ENCODE measurements at regions not wholly inside any gene's neighbourhood (a gene's known extent, or its start where the extent isn't known, plus 50 kb on each side); places are given as distances from the start of the nearest gene placed in this dataset.

DNA sequence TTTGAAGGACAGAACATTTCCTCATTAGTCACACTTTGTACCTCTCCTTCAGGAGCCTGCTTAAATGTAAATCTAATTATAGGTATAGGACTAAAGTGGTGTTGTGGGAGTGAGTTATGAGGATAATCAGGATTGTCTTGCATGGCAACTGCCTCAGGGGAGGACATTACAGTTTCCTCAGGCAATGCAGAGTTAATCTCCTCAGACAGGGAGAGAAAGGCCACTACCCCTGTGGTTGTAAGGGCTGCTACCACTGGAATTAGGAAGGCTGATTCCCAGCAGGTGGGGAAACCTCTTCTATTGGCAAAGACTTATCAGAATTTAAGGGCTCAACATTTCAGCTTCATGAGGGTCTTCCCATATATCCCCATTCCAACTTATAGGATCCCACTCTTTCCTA is 286.8 kb upstream of the PBX1 start:
- H3K36me3 ChIP-seq (ENCODE audit: insufficient read depth, low read depth, low read length), result no peaks in the 10 kb centered on the region
- H3K9ac ChIP-seq (ENCODE audit: low read depth, low read length), result no peak overlapping the region
- no peak overlapping the region for H3K4me3 ChIP-seq (ENCODE audit: low read length)

DNA sequence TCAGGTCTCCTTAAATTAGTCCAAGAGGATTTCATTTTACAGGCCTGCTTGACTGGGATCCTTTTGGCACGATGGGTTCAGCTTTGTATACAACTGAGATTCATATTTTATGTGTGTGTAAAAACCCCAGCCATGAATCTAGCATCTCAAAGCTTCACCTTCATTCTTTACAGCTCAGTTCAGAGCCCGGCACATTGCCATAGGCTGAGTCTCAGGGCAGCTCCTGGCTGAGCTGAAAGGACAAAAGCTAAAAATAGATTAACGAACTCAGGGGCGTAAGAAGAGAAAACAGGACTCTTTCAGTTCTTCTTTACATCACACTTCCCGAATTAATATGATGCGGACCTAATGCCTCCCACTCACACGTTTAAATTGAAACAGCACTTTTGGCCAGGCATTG is 262.8 kb upstream of the PBX1 start:
- H3K9ac ChIP-seq (ENCODE audit: low read depth, low read length), result no peak overlapping the region
- no peak overlapping the region for H3K4me3 ChIP-seq (ENCODE audit: low read length)
- 0 out of 2 replicates have a peak, but pooled peaks cover 3% of the 10 kb centered on the region for H3K4me1 ChIP-seq (ENCODE audit: insufficient read depth, low read length)
- no peaks in the 10 kb centered on the region for H3K36me3 ChIP-seq (ENCODE audit: insufficient read depth, low read depth, low read length)
- H3K9me3 ChIP-seq (ENCODE audit: insufficient read depth, low read depth, low read length), result no peaks in the 10 kb centered on the region
- H3K27me3 ChIP-seq (ENCODE audit: insufficient read depth, low read length), result peaks cover 56% of the 10 kb centered on the region
- H3K27ac ChIP-seq (ENCODE audit: low read length), result no peak overlapping the region

More for the DNA sequence above, 286.8 kb upstream of the PBX1 start:
- no peaks in the 10 kb centered on the region for H3K4me1 ChIP-seq (ENCODE audit: insufficient read depth, low read length)
- H3K27ac ChIP-seq (ENCODE audit: low read length), result no peak overlapping the region
- no peaks in the 10 kb centered on the region for H3K27me3 ChIP-seq (ENCODE audit: insufficient read depth, low read length)
- H3K9me3 ChIP-seq (ENCODE audit: insufficient read depth, low read depth, low read length), result peaks cover 5% of the 10 kb centered on the region; the same call in 1 of the 2 replicates

DNA sequence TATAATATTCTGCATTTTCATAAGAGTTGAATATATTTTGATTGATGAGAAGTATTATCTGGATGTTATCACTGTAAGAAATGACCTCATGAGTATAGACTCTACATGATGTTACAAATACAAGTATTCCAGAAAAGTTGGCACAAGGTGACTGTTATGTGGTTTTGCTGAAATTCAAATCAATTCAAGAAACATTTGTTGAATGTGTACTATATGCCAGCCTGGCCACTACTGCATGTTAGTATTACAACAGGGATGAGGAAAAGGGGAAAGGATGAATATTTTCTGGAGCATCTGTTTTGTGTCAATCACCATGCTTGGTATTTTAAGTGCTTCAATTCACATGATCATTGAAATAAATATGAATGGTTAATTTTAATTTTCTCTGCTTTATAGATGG is 250.9 kb upstream of the PBX1 start:
- no peak overlapping the region for H3K4me3 ChIP-seq (ENCODE audit: low read length)
- no peak overlapping the region for H3K9ac ChIP-seq (ENCODE audit: low read depth, low read length)
- no peak overlapping the region for H3K27ac ChIP-seq (ENCODE audit: low read length)

DNA sequence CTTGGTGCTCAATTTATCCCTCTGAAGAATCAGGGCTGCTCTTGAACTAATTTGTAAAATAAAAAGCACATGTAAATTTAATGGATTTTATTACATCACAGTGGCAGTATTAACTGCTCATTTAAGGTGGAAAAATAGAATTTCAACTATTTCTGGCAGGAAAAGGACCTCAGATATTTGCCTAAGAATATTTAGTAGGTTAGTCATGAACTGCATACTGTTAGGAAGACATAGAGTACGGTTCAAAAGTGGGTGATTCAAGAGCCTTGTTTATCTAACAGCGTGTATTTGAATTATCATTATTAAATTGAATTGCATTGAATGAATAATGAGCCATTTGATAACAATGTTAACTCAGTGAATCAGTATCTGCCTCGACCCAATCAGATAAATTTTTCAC is 248.8 kb upstream of the PBX1 start:
- Histone ChIP-seq H3K9ac (ENCODE audit: low read depth, low read length) (no peak overlapping the region), H3K4me3 (ENCODE audit: low read length) (no peak overlapping the region), H3K9me3 (ENCODE audit: insufficient read depth, low read depth, low read length) (no peaks in the 10 kb centered on the region), H3K36me3 (ENCODE audit: insufficient read depth, low read depth, low read length) (no peaks in the 10 kb centered on the region), H3K27ac (ENCODE audit: low read length) (no peak overlapping the region), H3K27me3 (ENCODE audit: insufficient read depth, low read length) (no peaks in the 10 kb centered on the region), H3K4me1 (ENCODE audit: insufficient read depth, low read length) (peaks cover 17% of the 10 kb centered on the region; the same call in 1 of the 2 replicates)

More for the DNA sequence above, 250.9 kb upstream of the PBX1 start:
- peaks cover 17% of the 10 kb centered on the region; the same call in 1 of the 2 replicates for H3K4me1 ChIP-seq (ENCODE audit: insufficient read depth, low read length)
- H3K36me3 ChIP-seq (ENCODE audit: insufficient read depth, low read depth, low read length), result no peaks in the 10 kb centered on the region
- H3K27me3 ChIP-seq (ENCODE audit: insufficient read depth, low read length), result no peaks in the 10 kb centered on the region
- no peaks in the 10 kb centered on the region for H3K9me3 ChIP-seq (ENCODE audit: insufficient read depth, low read depth, low read length)

- H3K9ac ChIP-seq (ENCODE audit: low read depth, low read length), result no peak overlapping the region
- no peaks in the 10 kb centered on the region for H3K36me3 ChIP-seq (ENCODE audit: insufficient read depth, low read depth, low read length)
- H3K27ac ChIP-seq (ENCODE audit: low read length), result no peak overlapping the region
- H3K4me3 ChIP-seq (ENCODE audit: low read length), result no peak overlapping the region
- peaks cover 17% of the 10 kb centered on the region; the same call in 1 of the 2 replicates for H3K4me1 ChIP-seq (ENCODE audit: insufficient read depth, low read length)
- H3K9me3 ChIP-seq (ENCODE audit: insufficient read depth, low read depth, low read length), result no peaks in the 10 kb centered on the region
- H3K27me3 ChIP-seq (ENCODE audit: insufficient read depth, low read length), result no peaks in the 10 kb centered on the region
These were observed 247.6 kb upstream of the PBX1 start for GRCh38 chr1:164311377-164311776.

GRCh38 chr1:164320790-164321731 is 237.9 kb upstream of the PBX1 start:
- Histone ChIP-seq H3K27ac (ENCODE audit: low read length) (no peak overlapping the region), H3K4me1 (ENCODE audit: insufficient read depth, low read length) (no peaks in the 10 kb centered on the region), H3K27me3 (ENCODE audit: insufficient read depth, low read length) (peaks cover 42% of the 10 kb centered on the region), H3K9me3 (ENCODE audit: insufficient read depth, low read depth, low read length) (no peaks in the 10 kb centered on the region), H3K36me3 (ENCODE audit: insufficient read depth, low read depth, low read length) (no peaks in the 10 kb centered on the region), H3K4me3 (ENCODE audit: low read length) (peak overlapping the region; percentile 69; the same call in 1 of the 2 replicates), H3K9ac (ENCODE audit: low read depth, low read length) (no peak overlapping the region)

- H3K9ac ChIP-seq (ENCODE audit: low read depth, low read length), result no peak overlapping the region
- no peaks in the 10 kb centered on the region for H3K4me1 ChIP-seq (ENCODE audit: insufficient read depth, low read length)
- no peaks in the 10 kb centered on the region for H3K36me3 ChIP-seq (ENCODE audit: insufficient read depth, low read depth, low read length)
- H3K27me3 ChIP-seq (ENCODE audit: insufficient read depth, low read length), result peaks cover 27% of the 10 kb centered on the region
- H3K9me3 ChIP-seq (ENCODE audit: insufficient read depth, low read depth, low read length), result peaks cover 8% of the 10 kb centered on the region; the same call in 1 of the 2 replicates
- H3K27ac ChIP-seq (ENCODE audit: low read length), result no peak overlapping the region
- H3K4me3 ChIP-seq (ENCODE audit: low read length), result no peak overlapping the region
These were observed 233.2 kb upstream of the PBX1 start for GRCh38 chr1:164325786-164326185.

DNA sequence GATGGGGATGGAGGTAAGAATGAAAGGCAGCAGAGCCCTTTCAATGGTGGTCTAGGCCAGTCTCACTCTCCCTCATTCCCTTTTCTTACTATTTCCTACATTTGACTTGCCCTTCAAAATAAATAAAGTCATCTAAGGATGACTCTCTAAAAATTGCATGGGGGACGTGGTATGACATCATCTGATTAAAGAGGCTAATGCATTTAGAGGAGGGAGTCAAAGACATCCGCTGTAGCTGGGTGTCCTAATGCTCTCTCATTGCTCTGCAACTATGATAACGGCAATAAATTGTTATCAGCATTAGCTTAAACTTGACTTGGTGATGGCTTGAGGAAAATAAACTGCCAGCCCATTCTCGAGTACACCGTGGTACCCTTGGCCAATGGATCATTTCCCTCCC is 225.6 kb upstream of the PBX1 start:
- H3K4me1 ChIP-seq (ENCODE audit: insufficient read depth, low read length), result no peaks in the 10 kb centered on the region
- H3K9me3 ChIP-seq (ENCODE audit: insufficient read depth, low read depth, low read length), result no peaks in the 10 kb centered on the region

DNA sequence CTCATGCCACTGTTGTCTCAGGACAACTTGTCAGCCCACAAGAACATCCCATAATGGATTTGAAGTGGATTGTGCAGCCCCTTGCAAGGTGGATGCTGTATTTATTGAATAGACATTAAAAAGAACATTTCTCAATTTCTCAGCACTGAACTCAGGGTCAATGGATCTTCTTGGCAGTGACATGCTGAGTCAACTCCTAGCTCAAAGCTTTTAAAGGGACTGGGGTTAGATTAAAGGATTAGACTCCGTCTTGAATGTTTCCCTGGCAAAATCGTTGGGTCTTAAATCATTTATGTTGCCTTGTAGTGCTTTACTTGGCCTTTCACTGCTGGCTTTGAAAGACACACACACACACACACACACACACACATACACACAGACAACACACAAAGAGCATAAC is 221.6 kb upstream of the PBX1 start:
- Histone ChIP-seq H3K27ac (ENCODE audit: low read length) (no peak overlapping the region), H3K4me1 (ENCODE audit: insufficient read depth, low read length) (no peaks in the 10 kb centered on the region), H3K4me3 (ENCODE audit: low read length) (no peak overlapping the region), H3K36me3 (ENCODE audit: insufficient read depth, low read depth, low read length) (no peaks in the 10 kb centered on the region), H3K27me3 (ENCODE audit: insufficient read depth, low read length) (no peaks in the 10 kb centered on the region), H3K9ac (ENCODE audit: low read depth, low read length) (no peak overlapping the region), H3K9me3 (ENCODE audit: insufficient read depth, low read depth, low read length) (peaks cover 6% of the 10 kb centered on the region; the same call in 1 of the 2 replicates)

More for the DNA sequence above, 225.6 kb upstream of the PBX1 start:
- Histone ChIP-seq H3K27ac (ENCODE audit: low read length) (no peak overlapping the region), H3K9ac (ENCODE audit: low read depth, low read length) (no peak overlapping the region), H3K4me3 (ENCODE audit: low read length) (no peak overlapping the region), H3K27me3 (ENCODE audit: insufficient read depth, low read length) (no peaks in the 10 kb centered on the region), H3K36me3 (ENCODE audit: insufficient read depth, low read depth, low read length) (no peaks in the 10 kb centered on the region)

DNA sequence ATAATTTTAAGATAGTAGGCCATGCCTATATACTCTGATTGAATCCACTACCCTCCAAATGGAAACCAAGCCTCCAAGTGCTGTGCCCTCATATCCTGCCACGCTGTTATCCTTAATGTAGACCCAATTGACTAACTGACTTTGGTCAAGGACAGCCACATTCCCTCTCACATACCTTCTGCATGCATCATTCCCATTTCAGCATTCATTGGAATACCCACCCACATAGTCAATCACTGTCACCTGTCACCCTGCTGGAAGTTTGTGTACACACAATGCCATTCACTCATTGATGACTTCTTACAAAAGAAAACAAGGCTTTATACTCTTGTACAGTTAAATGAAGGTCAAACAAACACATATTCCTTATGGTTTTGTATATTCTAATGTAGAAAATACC is 221.1 kb upstream of the PBX1 start:
- Histone ChIP-seq H3K36me3 (ENCODE audit: insufficient read depth, low read depth, low read length) (no peaks in the 10 kb centered on the region), H3K27me3 (ENCODE audit: insufficient read depth, low read length) (no peaks in the 10 kb centered on the region), H3K9me3 (ENCODE audit: insufficient read depth, low read depth, low read length) (peaks cover 6% of the 10 kb centered on the region; the same call in 1 of the 2 replicates), H3K27ac (ENCODE audit: low read length) (no peak overlapping the region), H3K9ac (ENCODE audit: low read depth, low read length) (no peak overlapping the region), H3K4me1 (ENCODE audit: insufficient read depth, low read length) (no peaks in the 10 kb centered on the region), H3K4me3 (ENCODE audit: low read length) (no peak overlapping the region)

- peaks cover 6% of the 10 kb centered on the region; the same call in 1 of the 2 replicates for H3K9me3 ChIP-seq (ENCODE audit: insufficient read depth, low read depth, low read length)
- H3K9ac ChIP-seq (ENCODE audit: low read depth, low read length), result no peak overlapping the region
- H3K27ac ChIP-seq (ENCODE audit: low read length), result no peak overlapping the region
- no peak overlapping the region for H3K4me3 ChIP-seq (ENCODE audit: low read length)
- H3K27me3 ChIP-seq (ENCODE audit: insufficient read depth, low read length), result no peaks in the 10 kb centered on the region
- H3K4me1 ChIP-seq (ENCODE audit: insufficient read depth, low read length), result no peaks in the 10 kb centered on the region
- H3K36me3 ChIP-seq (ENCODE audit: insufficient read depth, low read depth, low read length), result no peaks in the 10 kb centered on the region
These were observed 215.8 kb upstream of the PBX1 start for GRCh38 chr1:164343189-164343588.

GRCh38 chr1:164347980-164348379 is 211.0 kb upstream of the PBX1 start:
- Histone ChIP-seq H3K9me3 (ENCODE audit: insufficient read depth, low read depth, low read length) (peaks cover 13% of the 10 kb centered on the region), H3K9ac (ENCODE audit: low read depth, low read length) (no peak overlapping the region), H3K27me3 (ENCODE audit: insufficient read depth, low read length) (no peaks in the 10 kb centered on the region), H3K36me3 (ENCODE audit: insufficient read depth, low read depth, low read length) (no peaks in the 10 kb centered on the region), H3K4me1 (ENCODE audit: insufficient read depth, low read length) (no peaks in the 10 kb centered on the region), H3K4me3 (ENCODE audit: low read length) (no peak overlapping the region), H3K27ac (ENCODE audit: low read length) (no peak overlapping the region)

All from iPS-20b (cell line).